ENCODE measurements at regions not wholly inside any gene's neighbourhood (a gene's known extent, or its start where the extent isn't known, plus 50 kb on each side); places are given as distances from the start of the nearest gene placed in this dataset.
"Not testable (repeated sequence)": the region's sequence is repeated elsewhere in the genome, so short reads cannot be mapped to it uniquely, and the experiment has no call there.

- Mint-ChIP-seq H3K4me1 (no peaks in the 10 kb centered on the region), H3K27me3 (peaks cover 33% of the 10 kb centered on the region), H3K27ac (no peak overlapping the region), H3K9me3 (peaks cover 0 to 3% (median 0%) of the 10 kb centered on the region in 7 donors), H3K36me3 (no peaks in the 10 kb centered on the region), H3K4me3 (no peak overlapping the region)
- Histone ChIP-seq H3K4me1 (ENCODE audit: control insufficient read depth, insufficient read depth, low read length, poor library complexity, severe bottlenecking) (no peaks in the 10 kb centered on the region), H3K4me3 (ENCODE audit: low read depth, low read length) (no peak overlapping the region), H3K36me3 (ENCODE audit: control insufficient read depth, insufficient read depth, low read length) (no peaks in the 10 kb centered on the region), H3K27me3 (ENCODE audit: control insufficient read depth, insufficient read depth, low read length) (peaks cover 7% of the 10 kb centered on the region), H3K9me3 (ENCODE audit: control insufficient read depth in 2 of 2, low read length in 2 of 2) (no peaks in the 10 kb centered on the region), H3K27ac (ENCODE audit: insufficient read depth, low read length, poor library complexity, severe bottlenecking) (no peak overlapping the region)
- DNase-seq (no peak), ATAC-seq (ENCODE audit: low read depth in 2 of 2) (no peak)
Observed at GRCh38 chr6:134754013-134754690, 195.7 kb downstream of the ALDH8A1 start.

DNA sequence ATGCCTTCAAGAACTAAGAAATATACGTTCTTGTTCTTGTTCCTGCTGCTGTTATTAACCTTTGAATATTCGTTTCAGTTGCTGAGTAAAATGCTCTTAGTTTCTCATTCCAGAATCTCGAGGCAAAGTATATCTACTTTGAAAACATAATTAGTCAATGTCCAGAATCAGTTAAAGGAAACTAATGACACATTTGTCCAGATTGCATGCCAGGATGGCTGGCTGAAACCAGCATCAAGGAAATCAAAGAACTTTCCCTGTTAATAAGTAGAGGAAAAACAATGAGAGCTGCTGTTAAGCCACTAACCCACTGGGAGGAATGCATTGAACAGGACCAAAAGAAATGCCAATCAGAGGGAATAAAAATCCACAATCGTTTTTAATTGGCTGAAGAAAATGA, 196.9 kb downstream of the ALDH8A1 start:
- H3K9me3 ChIP-seq (ENCODE audit: control insufficient read depth in 2 of 2, low read length in 2 of 2) = no peaks in the 10 kb centered on the region
- DNase-seq (no peak), ATAC-seq (ENCODE audit: low read depth in 2 of 2) (no peak)
- H3K9me3 Mint-ChIP-seq = peaks cover 0 to 3% (median 0%) of the 10 kb centered on the region in 7 donors
- H3K36me3 ChIP-seq (ENCODE audit: control insufficient read depth, insufficient read depth, low read length) = no peaks in the 10 kb centered on the region
- no peaks in the 10 kb centered on the region for H3K4me1 ChIP-seq (ENCODE audit: control insufficient read depth, insufficient read depth, low read length, poor library complexity, severe bottlenecking)
- peaks cover 7% of the 10 kb centered on the region for H3K27me3 ChIP-seq (ENCODE audit: control insufficient read depth, insufficient read depth, low read length)
- no peak overlapping the region for H3K27ac Mint-ChIP-seq
- H3K36me3 Mint-ChIP-seq = no peaks in the 10 kb centered on the region
- no peak overlapping the region for H3K27ac ChIP-seq (ENCODE audit: insufficient read depth, low read length, poor library complexity, severe bottlenecking)
- no peaks in the 10 kb centered on the region for H3K4me1 Mint-ChIP-seq
- peaks cover 34% of the 10 kb centered on the region for H3K27me3 Mint-ChIP-seq
- no peak overlapping the region for H3K4me3 ChIP-seq (ENCODE audit: low read depth, low read length)
- no peak overlapping the region for H3K4me3 Mint-ChIP-seq

DNA sequence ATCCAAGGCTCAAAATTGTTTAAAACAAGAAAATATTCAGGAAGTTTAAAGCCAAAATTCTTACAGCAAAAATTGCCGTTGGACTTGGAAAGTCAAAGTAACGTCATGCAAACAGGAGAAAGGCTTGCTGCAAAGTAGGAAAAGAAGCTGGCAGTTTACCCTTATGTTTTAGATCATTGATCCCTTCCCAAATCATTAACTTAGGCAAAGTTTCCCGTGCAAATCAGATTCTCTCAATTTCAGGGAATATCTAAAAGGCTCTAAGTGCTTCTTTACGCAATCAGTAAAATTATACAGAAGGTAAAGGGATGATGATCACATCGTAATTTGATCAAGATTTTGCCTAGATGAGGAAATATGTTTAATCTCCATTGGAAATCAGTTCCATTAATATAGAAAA, 197.5 kb downstream of the ALDH8A1 start:
- H3K9me3 ChIP-seq (ENCODE audit: control insufficient read depth in 2 of 2, low read length in 2 of 2) = no peaks in the 10 kb centered on the region
- Mint-ChIP-seq H3K27ac (no peak overlapping the region), H3K4me1 (no peaks in the 10 kb centered on the region), H3K4me3 (no peak overlapping the region), H3K36me3 (no peaks in the 10 kb centered on the region), H3K9me3 (peaks cover 0 to 3% (median 0%) of the 10 kb centered on the region in 7 donors), H3K27me3 (peaks cover 36% of the 10 kb centered on the region)
- H3K4me1 ChIP-seq (ENCODE audit: control insufficient read depth, insufficient read depth, low read length, poor library complexity, severe bottlenecking) = no peaks in the 10 kb centered on the region
- no peak overlapping the region for H3K27ac ChIP-seq (ENCODE audit: insufficient read depth, low read length, poor library complexity, severe bottlenecking)
- no peaks in the 10 kb centered on the region for H3K36me3 ChIP-seq (ENCODE audit: control insufficient read depth, insufficient read depth, low read length)
- no peak for ATAC-seq (ENCODE audit: low read depth in 2 of 2)
- no peak for DNase-seq
- peaks cover 7% of the 10 kb centered on the region for H3K27me3 ChIP-seq (ENCODE audit: control insufficient read depth, insufficient read depth, low read length)
- no peak overlapping the region for H3K4me3 ChIP-seq (ENCODE audit: low read depth, low read length)

GRCh38 chr6:134750669-134751068, 199.2 kb downstream of the ALDH8A1 start:
- no peaks in the 10 kb centered on the region for H3K4me1 Mint-ChIP-seq
- H3K27ac Mint-ChIP-seq = no peak overlapping the region
- Histone ChIP-seq H3K4me1 (ENCODE audit: control insufficient read depth, insufficient read depth, low read length, poor library complexity, severe bottlenecking) (no peaks in the 10 kb centered on the region), H3K27ac (ENCODE audit: insufficient read depth, low read length, poor library complexity, severe bottlenecking) (no peak overlapping the region), H3K9me3 (ENCODE audit: control insufficient read depth in 2 of 2, low read length in 2 of 2) (peaks cover 0 to 2% of the 10 kb centered on the region in 2 experiments), H3K27me3 (ENCODE audit: control insufficient read depth, insufficient read depth, low read length) (peaks cover 19% of the 10 kb centered on the region), H3K36me3 (ENCODE audit: control insufficient read depth, insufficient read depth, low read length) (no peaks in the 10 kb centered on the region), H3K4me3 (ENCODE audit: low read depth, low read length) (no peak overlapping the region)
- H3K36me3 Mint-ChIP-seq = no peaks in the 10 kb centered on the region
- DNase-seq (no peak), ATAC-seq (ENCODE audit: low read depth in 2 of 2) (no peak)
- peaks cover 47% of the 10 kb centered on the region for H3K27me3 Mint-ChIP-seq
- no peak overlapping the region for H3K4me3 Mint-ChIP-seq
- peaks cover 0 to 3% (median 0%) of the 10 kb centered on the region in 7 donors for H3K9me3 Mint-ChIP-seq

DNA sequence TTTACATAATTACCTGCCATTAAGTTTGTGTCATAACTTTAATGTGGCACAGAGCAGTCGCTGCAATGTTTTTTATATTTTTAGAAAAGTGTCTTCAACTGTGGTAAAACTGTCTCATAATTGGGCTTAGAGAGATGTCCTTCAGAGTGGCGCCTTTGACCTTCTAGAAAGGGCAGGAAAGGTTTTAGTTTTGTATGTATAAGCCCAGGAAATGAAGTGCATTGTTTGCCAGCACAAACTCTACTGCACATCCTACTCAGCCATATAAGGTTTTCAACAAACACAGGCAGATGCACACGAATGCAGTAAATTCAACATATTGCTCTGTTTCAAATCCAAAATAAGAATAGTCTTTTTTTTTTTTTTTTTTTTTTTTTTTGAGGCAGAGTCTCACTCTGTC, 201.4 kb downstream of the ALDH8A1 start:
- Mint-ChIP-seq H3K4me1 (no peaks in the 10 kb centered on the region), H3K4me3 (no peak overlapping the region), H3K27ac (no peak overlapping the region), H3K9me3 (peaks cover 0 to 2% (median 0%) of the 10 kb centered on the region in 7 donors), H3K27me3 (peaks cover 52% of the 10 kb centered on the region), H3K36me3 (no peaks in the 10 kb centered on the region)
- no peak overlapping the region for H3K27ac ChIP-seq (ENCODE audit: insufficient read depth, low read length, poor library complexity, severe bottlenecking)
- no peaks in the 10 kb centered on the region for H3K4me1 ChIP-seq (ENCODE audit: control insufficient read depth, insufficient read depth, low read length, poor library complexity, severe bottlenecking)
- ATAC-seq (ENCODE audit: low read depth in 2 of 2) = no peak
- H3K9me3 ChIP-seq (ENCODE audit: control insufficient read depth in 2 of 2, low read length in 2 of 2) = peaks cover 0 to 2% of the 10 kb centered on the region in 2 experiments
- H3K4me3 ChIP-seq (ENCODE audit: low read depth, low read length) = no peak overlapping the region
- no peak for DNase-seq
- peaks cover 20% of the 10 kb centered on the region for H3K27me3 ChIP-seq (ENCODE audit: control insufficient read depth, insufficient read depth, low read length)
- no peaks in the 10 kb centered on the region for H3K36me3 ChIP-seq (ENCODE audit: control insufficient read depth, insufficient read depth, low read length)

- not testable (repeated sequence) for H3K9me3 ChIP-seq (ENCODE audit: control insufficient read depth in 2 of 2, low read length in 2 of 2); ATAC-seq (ENCODE audit: low read depth in 2 of 2); H3K36me3 ChIP-seq (ENCODE audit: control insufficient read depth, insufficient read depth, low read length); H3K27ac Mint-ChIP-seq; DNase-seq; H3K4me1 ChIP-seq (ENCODE audit: control insufficient read depth, insufficient read depth, low read length, poor library complexity, severe bottlenecking); H3K4me1 Mint-ChIP-seq; H3K9me3 Mint-ChIP-seq; H3K36me3 Mint-ChIP-seq; H3K4me3 ChIP-seq (ENCODE audit: low read depth, low read length); H3K4me3 Mint-ChIP-seq; H3K27ac ChIP-seq (ENCODE audit: insufficient read depth, low read length, poor library complexity, severe bottlenecking)
- peaks cover 21% of the 10 kb centered on the region for H3K27me3 ChIP-seq (ENCODE audit: control insufficient read depth, insufficient read depth, low read length)
- peaks cover 58% of the 10 kb centered on the region for H3K27me3 Mint-ChIP-seq
Observed at GRCh38 chr6:134747197-134747596, 202.7 kb downstream of the ALDH8A1 start.

GRCh38 chr6:134746140-134746539, 203.8 kb downstream of the ALDH8A1 start:
- no peak for ATAC-seq (ENCODE audit: low read depth in 2 of 2)
- H3K4me1 Mint-ChIP-seq = no peaks in the 10 kb centered on the region
- no peaks in the 10 kb centered on the region for H3K36me3 ChIP-seq (ENCODE audit: control insufficient read depth, insufficient read depth, low read length)
- H3K4me1 ChIP-seq (ENCODE audit: control insufficient read depth, insufficient read depth, low read length, poor library complexity, severe bottlenecking) = no peaks in the 10 kb centered on the region
- no peak for DNase-seq
- H3K4me3 Mint-ChIP-seq = no peak overlapping the region
- peaks cover 0 to 2% of the 10 kb centered on the region in 2 experiments for H3K9me3 ChIP-seq (ENCODE audit: control insufficient read depth in 2 of 2, low read length in 2 of 2)
- no peak overlapping the region for H3K4me3 ChIP-seq (ENCODE audit: low read depth, low read length)
- peaks cover 0 to 2% (median 0%) of the 10 kb centered on the region in 7 donors for H3K9me3 Mint-ChIP-seq
- H3K27me3 Mint-ChIP-seq = peaks cover 56% of the 10 kb centered on the region
- no peak overlapping the region for H3K27ac ChIP-seq (ENCODE audit: insufficient read depth, low read length, poor library complexity, severe bottlenecking)
- H3K27me3 ChIP-seq (ENCODE audit: control insufficient read depth, insufficient read depth, low read length) = peaks cover 23% of the 10 kb centered on the region
- H3K36me3 Mint-ChIP-seq = no peaks in the 10 kb centered on the region
- H3K27ac Mint-ChIP-seq = no peak overlapping the region

GRCh38 chr6:134745192-134745591, 204.7 kb downstream of the ALDH8A1 start:
- peaks cover 53% of the 10 kb centered on the region for H3K27me3 Mint-ChIP-seq
- H3K4me1 Mint-ChIP-seq; H3K4me3 Mint-ChIP-seq; H3K27ac Mint-ChIP-seq; H3K36me3 Mint-ChIP-seq; H3K36me3 ChIP-seq (ENCODE audit: control insufficient read depth, insufficient read depth, low read length); DNase-seq; H3K4me1 ChIP-seq (ENCODE audit: control insufficient read depth, insufficient read depth, low read length, poor library complexity, severe bottlenecking); H3K4me3 ChIP-seq (ENCODE audit: low read depth, low read length); H3K9me3 ChIP-seq (ENCODE audit: control insufficient read depth in 2 of 2, low read length in 2 of 2); H3K27ac ChIP-seq (ENCODE audit: insufficient read depth, low read length, poor library complexity, severe bottlenecking); H3K9me3 Mint-ChIP-seq; ATAC-seq (ENCODE audit: low read depth in 2 of 2): not testable (repeated sequence)
- H3K27me3 ChIP-seq (ENCODE audit: control insufficient read depth, insufficient read depth, low read length) = peaks cover 23% of the 10 kb centered on the region

Data from CD4-positive, CD25-positive, alpha-beta regulatory T cell (primary cell).